H1 (cell line): ENCODE measurements at regions not wholly inside any gene's neighbourhood (a gene's known extent, or its start where the extent isn't known, plus 50 kb on each side); places are given as distances from the start of the nearest gene placed in this dataset.

ENCODE experiments used
- CTCF ChIA-PET: fragments of 300-600 bp; sonication (Branson Sonifier 250); formaldehyde crosslinking; loops from one replicate; lab custom pipeline; 2021; ENCODE audit not compliant: partially characterized antibody; lab: Charles Lee
- POLR2A ChIA-PET: fragments of 300-600 bp; sonication (Branson Sonifier 250); formaldehyde crosslinking; loops from one replicate; lab custom pipeline; 2021; ENCODE audit warnings: inconsistent platforms; ENCODE audit not compliant: partially characterized antibody; lab: Charles Lee
- DNase-seq, 2 experiments: peaks; one replicate each; pipeline versions ENCODE4 v3.0.0 to v3.0.0-alpha.2; 2010 to 2022; ENCODE audit warnings: low spot score in 2 of 2, low read depth in 1 of 2, mixed read lengths in 1 of 2
- FAIRE-seq: peaks from 2 replicates; lab custom pipeline; 2011; peaks lifted over from hg19 to GRCh38; lab: Jason Lieb, UNC
- H2AFZ ChIP-seq: 2 replicates; pipeline ENCODE4 v1.8.1; 2012; ENCODE audit warnings: low read length, inconsistent platforms
- H2AK5ac ChIP-seq: 2 replicates; pipeline ENCODE4 v1.6.1; 2013; ENCODE audit warnings: low read depth, low read length
- H2BK120ac ChIP-seq: replicated peaks from 2 replicates; pipeline ENCODE3; 2013; ENCODE audit warnings: low read depth, low read length, inconsistent platforms
- H2BK12ac ChIP-seq: 2 replicates; pipeline ENCODE4 v1.6.1; 2013; ENCODE audit warnings: low read depth, low read length
- H2BK15ac ChIP-seq: 2 replicates; pipeline ENCODE4 v1.6.1; 2013; ENCODE audit warnings: low read length
- H2BK20ac ChIP-seq: 2 replicates; pipeline ENCODE4 v1.6.1; 2013; ENCODE audit warnings: low read length
- H2BK5ac ChIP-seq: 2 replicates; pipeline ENCODE4 v1.6.1; 2013; ENCODE audit warnings: low read depth, low read length
- H3K14ac ChIP-seq: 2 replicates; pipeline ENCODE4 v1.6.1; 2013; ENCODE audit warnings: inconsistent platforms; ENCODE audit not compliant: insufficient read length
- H3K18ac ChIP-seq: 2 replicates; pipeline ENCODE4 v1.6.1; 2013; ENCODE audit warnings: low read length; ENCODE audit errors: extremely low read depth
- H3K23ac ChIP-seq: 2 replicates; pipeline ENCODE4 v1.6.1; 2013; ENCODE audit warnings: inconsistent platforms; ENCODE audit not compliant: insufficient read length
- H3K23me2 ChIP-seq: 2 replicates; pipeline ENCODE4 v1.6.1; 2013; ENCODE audit warnings: low read depth, low read length
- H3K27ac ChIP-seq: 2 replicates; pipeline ENCODE4 v1.6.1; 2011; ENCODE audit warnings: low read depth, low read length, inconsistent platforms
- H3K27me3 ChIP-seq, 4 experiments: replicated peaks in 1 of 4; 1 replicate in 1 of 4; 2 replicates in 3 of 4; pipeline versions ENCODE4 v1.6.1 to v1.8.1; 2011 to 2013; ENCODE audit warnings: low read length in 3 of 4, mild to moderate bottlenecking in 3 of 4, inconsistent platforms in 2 of 4, mixed read lengths in 2 of 4, moderate library complexity in 1 of 4; ENCODE audit not compliant: control insufficient read depth in 3 of 4, insufficient read depth in 3 of 4; ENCODE audit errors: extremely low read depth in 1 of 4
- H3K36me3 ChIP-seq, 4 experiments: 2 replicates each; pipeline versions ENCODE4 v1.6.1 to v1.8.1; 2011 to 2013; ENCODE audit warnings: mild to moderate bottlenecking in 4 of 4, low read length in 3 of 4, moderate library complexity in 2 of 4, control low read depth in 1 of 4, inconsistent platforms in 1 of 4; ENCODE audit not compliant: insufficient read depth in 4 of 4, control insufficient read depth in 2 of 4
- H3K4ac ChIP-seq: replicated peaks from 2 replicates; pipeline ENCODE3; 2013; ENCODE audit warnings: low read length, low read depth, mixed read lengths, inconsistent platforms; ENCODE audit not compliant: insufficient read length
- H3K4me1 ChIP-seq, 4 experiments: replicated peaks in 1 of 4; 1 replicate in 1 of 4; 2 replicates in 3 of 4; pipeline versions ENCODE4 v1.6.1 to v1.8.1; 2011 to 2013; ENCODE audit warnings: low read length in 3 of 4, inconsistent platforms in 2 of 4, mixed read lengths in 1 of 4; ENCODE audit not compliant: insufficient read depth in 4 of 4, control insufficient read depth in 3 of 4
- H3K4me2 ChIP-seq, 2 experiments: 2 replicates each; pipeline versions ENCODE4 v1.6.1 to v1.8.1; 2011 to 2013; ENCODE audit warnings: low read depth in 2 of 2, low read length in 2 of 2, control low read depth in 1 of 2, inconsistent platforms in 1 of 2, mild to moderate bottlenecking in 1 of 2; ENCODE audit not compliant: insufficient read depth in 1 of 2
- H3K4me3 ChIP-seq, 4 experiments: fragments of 200-600, 300-600 bp in 1 of 4; sonication (generic), shearing (Covaris generic), sonication (Bioruptor Twin) in 1 of 4; 2 replicates each; pipeline versions ENCODE4 v1.5.1 to v1.8.1; 2011 to 2016; ENCODE audit warnings: low read length in 4 of 4, low read depth in 3 of 4, control low read depth in 2 of 4, inconsistent platforms in 2 of 4, mild to moderate bottlenecking in 2 of 4, mixed read lengths in 1 of 4, moderate library complexity in 1 of 4; ENCODE audit not compliant: insufficient read depth in 2 of 4; ENCODE audit errors: extremely low read depth in 1 of 4
- H3K56ac ChIP-seq: replicated peaks from 2 replicates; pipeline ENCODE3; 2013; ENCODE audit warnings: low read depth, mild to moderate bottlenecking, mixed read lengths, low read length, inconsistent platforms; ENCODE audit not compliant: insufficient read length
- H3K79me1 ChIP-seq: 2 replicates; pipeline ENCODE4 v1.6.1; 2013; ENCODE audit warnings: low read depth, low read length, control low read depth
- H3K79me2 ChIP-seq, 2 experiments: 2 replicates each; pipeline versions ENCODE4 v1.6.1 to v1.8.1; 2012 to 2013; ENCODE audit warnings: low read length in 2 of 2, mild to moderate bottlenecking in 2 of 2, inconsistent platforms in 1 of 2; ENCODE audit not compliant: insufficient read depth in 2 of 2, control insufficient read depth in 1 of 2
- H3K9ac ChIP-seq, 4 experiments: replicated peaks in 1 of 4; 1 replicate in 1 of 4; 2 replicates in 3 of 4; pipeline versions ENCODE4 v1.6.1 to v1.8.1; 2011 to 2013; ENCODE audit warnings: low read depth in 3 of 4, low read length in 3 of 4, control low read depth in 2 of 4, mild to moderate bottlenecking in 2 of 4, moderate library complexity in 2 of 4, inconsistent platforms in 1 of 4; ENCODE audit errors: extremely low read depth in 1 of 4
- H3K9me3 ChIP-seq, 2 experiments: 2 replicates each; pipeline versions ENCODE4 v1.6.1 to v1.8.1; 2012 to 2013; ENCODE audit warnings: mild to moderate bottlenecking in 2 of 2, moderate library complexity in 2 of 2, control low read depth in 1 of 2, inconsistent platforms in 1 of 2, low read depth in 1 of 2, low read length in 1 of 2, mixed read lengths in 1 of 2; ENCODE audit not compliant: insufficient read depth in 2 of 2
- H4K20me1 ChIP-seq, 2 experiments: replicated peaks in 1 of 2; 2 replicates each; pipeline versions ENCODE3 to v1.8.1; 2011 to 2013; ENCODE audit warnings: inconsistent platforms in 2 of 2, low read length in 2 of 2, mild to moderate bottlenecking in 1 of 2; ENCODE audit not compliant: insufficient read depth in 2 of 2, control insufficient read depth in 1 of 2
- H4K5ac ChIP-seq: 2 replicates; pipeline ENCODE4 v1.6.1; 2013; ENCODE audit warnings: low read length, low read depth, mixed read lengths, inconsistent platforms; ENCODE audit not compliant: insufficient read length
- H4K8ac ChIP-seq: 2 replicates; pipeline ENCODE4 v1.8.0; 2013; ENCODE audit warnings: mild to moderate bottlenecking, moderate library complexity, low read length, inconsistent platforms; ENCODE audit not compliant: insufficient read depth; ENCODE audit errors: extremely low read depth
- H4K91ac ChIP-seq: replicated peaks from 2 replicates; pipeline ENCODE3; 2013; ENCODE audit warnings: low read length, mixed read lengths, inconsistent platforms; ENCODE audit not compliant: insufficient read length
- KDM1A ChIP-seq: fragments of 200-600, 300-600 bp; sonication (generic); IDR thresholded peaks from 2 replicates; pipeline ENCODE4 v1.7.1; 2016; ENCODE audit warnings: mild to moderate bottlenecking, low read length, borderline replicate concordance
- NRF1 ChIP-seq: IDR thresholded peaks from 2 replicates; pipeline ENCODE4 v1.6.1; 2011; ENCODE audit warnings: mild to moderate bottlenecking, low read depth, low read length, improper control_type of control experiment
- RNF2 ChIP-seq: fragments of 200-900, 300-1000 bp; sonication (generic); IDR thresholded peaks from 2 replicates; pipeline ENCODE4 v1.7.1; 2016; ENCODE audit warnings: borderline replicate concordance, low read depth, mild to moderate bottlenecking, antibody characterized with exemption, low read length; ENCODE audit not compliant: poor library complexity, severe bottlenecking; ENCODE audit errors: missing control alignments
- YY1 ChIP-seq: IDR thresholded peaks from 2 replicates; pipeline ENCODE4 v1.6.1; 2011; ENCODE audit warnings: low read depth, mild to moderate bottlenecking, low read length
- ZNF274 ChIP-seq: IDR thresholded peaks from 2 replicates; pipeline ENCODE4 v1.7.0; 2012; ENCODE audit warnings: low read length, borderline replicate concordance; ENCODE audit errors: extremely low read depth
- WGBS, 2 experiments: shearing (Covaris generic) in 1 of 2; methylation state at CpG; one replicate each; pipeline versions ENCODE4 v1.1.6 to v1.1.7; 2013 to 2015; ENCODE audit warnings: low lambda C conversion rate in 2 of 2, mixed read lengths in 2 of 2, inconsistent platforms in 1 of 2, low coverage in 1 of 2, missing lambda C conversion rate in 1 of 2; ENCODE audit not compliant: insufficient replicate concordance in 2 of 2, insufficient coverage in 1 of 2, insufficient read length in 1 of 2; ENCODE audit errors: extremely low coverage in 1 of 2, missing lambda C conversion rate in 1 of 2; 5-methylcytosine and 5-hydroxymethylcytosine counted together
- TF ChIP-seq, protein P1 (sequence below): IDR thresholded peaks from 2 replicates; pipeline ENCODE4 v1.6.1; 2012; ENCODE audit warnings: inconsistent platforms

- Histone ChIP-seq H2BK12ac (no peak overlapping the region), H3K56ac (no peak overlapping the region), H4K8ac (no peak overlapping the region), H4K20me1 (no peaks in the 10 kb centered on the region), H3K14ac (no peak overlapping the region), H3K23me2 (no peaks in the 10 kb centered on the region), H3K9ac (no peak overlapping the region), H2AFZ (no peak overlapping the region), H3K27ac (no peak overlapping the region), H2BK5ac (no peak overlapping the region), H3K27me3 (no peaks in the 10 kb centered on the region), H4K91ac (no peak overlapping the region), H2BK120ac (no peak overlapping the region), H4K5ac (no peak overlapping the region), H2AK5ac (no peak overlapping the region), H3K36me3 (no peaks in the 10 kb centered on the region), H3K18ac (no peak overlapping the region), H3K23ac (no peak overlapping the region), H3K9me3 (no peaks in the 10 kb centered on the region), H3K4ac (no peak overlapping the region), H2BK20ac (no peak overlapping the region), H3K79me1 (no peaks in the 10 kb centered on the region), H3K4me1 (no peaks in the 10 kb centered on the region), H3K4me3 (no peak overlapping the region), H2BK15ac (no peak overlapping the region), H3K4me2 (no peak overlapping the region), H3K79me2 (no peaks in the 10 kb centered on the region)
- FAIRE-seq: no peak
- ChIA-PET CTCF (interaction anchor here (1.1 kb wide), 1 partner anchor 11 kb away, joined by 4 read pairs; no protein-coding TSS in a partner anchor), POLR2A (no interaction called here)
- 89% methylated on average over 2 of the region's 2 CpGs; no CpG with 5 or more reads in 1 of the 2 experiments for WGBS, 2 experiments
- no peak for DNase-seq
- TF ChIP-seq YY1 (no peak), NRF1 (no peak), ZNF274 (no peak), RNF2 (no peak), KDM1A (no peak)
- TF ChIP-seq, protein P1, sequence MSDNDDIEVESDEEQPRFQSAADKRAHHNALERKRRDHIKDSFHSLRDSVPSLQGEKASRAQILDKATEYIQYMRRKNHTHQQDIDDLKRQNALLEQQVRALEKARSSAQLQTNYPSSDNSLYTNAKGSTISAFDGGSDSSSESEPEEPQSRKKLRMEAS: no peak
Measured at GRCh38 chr2:166661391-166661790, 167.3 kb upstream of the SCN7A start.
